NAMALWA (cell line): ENCODE measurements at regions not wholly inside any gene's neighbourhood (a gene's known extent, or its start where the extent isn't known, plus 50 kb on each side); places are given as distances from the start of the nearest gene placed in this dataset.

Source experiments
- DNase-seq: peaks from one replicate; pipeline ENCODE4 v3.0.0-alpha.2; 2015; ENCODE audit warnings: low spot score

DNA sequence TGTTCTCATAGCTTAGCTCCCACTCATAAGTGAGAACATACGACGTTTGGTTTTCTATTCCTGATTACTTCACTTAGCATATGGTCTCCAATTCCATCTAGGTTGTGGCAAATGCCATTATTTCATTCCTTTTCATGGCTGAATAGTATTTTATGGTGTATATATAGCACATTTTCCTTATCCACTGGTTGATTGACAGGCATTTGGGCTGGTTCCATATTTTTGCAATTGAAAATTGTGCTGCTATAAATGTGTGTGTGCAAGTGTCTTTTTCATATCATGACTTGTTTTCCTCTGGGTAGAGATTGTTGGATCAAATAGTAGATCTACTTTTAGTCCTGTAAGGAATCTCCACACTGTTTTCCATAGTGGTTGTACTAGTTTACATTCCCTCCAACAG lies 133.0 kb upstream of the TAB2 start:
- no peak for DNase-seq

DNA sequence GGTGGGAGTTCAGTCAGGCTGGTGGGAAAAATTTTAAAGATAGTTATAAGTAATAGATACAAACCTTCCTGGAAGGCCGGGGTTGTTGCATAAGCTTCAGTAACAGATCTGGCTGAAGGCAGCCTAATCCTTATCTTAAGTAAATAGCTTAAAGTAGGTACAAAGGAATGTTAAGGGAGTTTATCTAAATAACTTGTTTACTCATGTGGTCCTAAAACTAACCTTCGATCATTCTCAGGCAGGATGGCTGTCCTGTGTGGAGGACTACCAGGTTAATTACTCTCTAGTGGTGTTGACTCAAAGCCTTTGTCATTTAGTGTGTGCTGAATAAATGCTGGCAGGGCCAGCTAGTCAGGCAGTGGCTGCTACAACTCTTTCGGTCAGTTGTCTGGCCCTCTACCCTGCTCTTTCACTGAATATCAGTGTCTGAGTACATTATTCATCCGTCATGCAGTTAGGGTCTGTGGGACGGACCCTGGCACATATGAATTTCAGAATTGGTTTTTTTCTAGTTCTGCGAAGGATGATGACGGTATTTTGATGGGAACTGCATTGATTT lies 131.6 kb upstream of the TAB2 start:
- no peak for DNase-seq

DNA sequence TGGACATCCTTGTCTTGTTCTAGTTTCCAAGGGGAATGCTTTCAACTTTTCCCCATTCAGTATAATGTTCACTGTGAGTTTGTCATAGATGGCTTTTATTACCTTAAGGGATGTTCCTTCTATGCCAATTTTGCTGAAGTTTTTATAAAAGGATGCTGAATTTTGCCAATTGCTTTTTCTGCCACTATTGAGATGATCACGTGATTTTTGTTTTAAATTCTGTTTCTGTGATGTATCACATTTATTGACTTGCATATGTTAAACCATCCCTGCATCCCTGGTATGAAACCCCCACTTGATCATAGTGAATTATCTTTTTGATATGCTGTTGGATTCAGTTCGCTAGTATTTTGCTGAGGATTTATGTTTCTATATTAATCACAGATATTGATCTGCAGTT lies 130.6 kb upstream of the TAB2 start:
- DNase-seq, result no peak

DNA sequence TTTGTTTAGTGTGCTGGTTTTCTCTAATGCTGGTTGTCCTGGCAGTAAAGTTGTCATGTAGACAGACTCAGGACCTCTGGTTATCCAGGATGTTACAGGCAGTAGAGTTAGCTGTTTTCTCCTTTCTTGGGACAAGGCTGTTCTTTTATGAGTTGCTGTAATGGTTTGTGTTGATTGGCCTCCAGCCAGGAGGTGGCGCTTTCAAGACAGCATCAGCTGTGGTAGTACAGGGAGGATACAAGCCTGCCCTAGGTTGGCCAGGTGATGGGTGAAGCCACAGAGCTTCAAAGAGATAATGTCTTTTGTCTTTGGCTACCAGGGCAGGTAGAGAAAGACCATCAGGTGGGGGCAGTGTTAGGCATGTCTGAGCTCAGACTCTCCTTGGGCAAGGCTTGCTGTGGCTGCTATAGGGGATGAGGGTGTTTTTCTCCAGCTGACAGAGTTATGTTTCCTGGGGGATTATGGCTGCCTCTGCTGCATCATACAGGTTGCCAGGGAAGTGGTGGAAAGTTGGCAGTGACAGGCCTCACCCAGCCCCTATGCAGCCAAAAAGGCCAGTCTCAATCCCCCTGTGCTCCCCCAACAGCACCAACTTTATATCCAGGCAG lies 127.2 kb upstream of the TAB2 start:
- peak; percentile 52 for DNase-seq

GRCh38 chr6:149194820-149195558 lies 122.5 kb upstream of the TAB2 start:
- no peak for DNase-seq

DNA sequence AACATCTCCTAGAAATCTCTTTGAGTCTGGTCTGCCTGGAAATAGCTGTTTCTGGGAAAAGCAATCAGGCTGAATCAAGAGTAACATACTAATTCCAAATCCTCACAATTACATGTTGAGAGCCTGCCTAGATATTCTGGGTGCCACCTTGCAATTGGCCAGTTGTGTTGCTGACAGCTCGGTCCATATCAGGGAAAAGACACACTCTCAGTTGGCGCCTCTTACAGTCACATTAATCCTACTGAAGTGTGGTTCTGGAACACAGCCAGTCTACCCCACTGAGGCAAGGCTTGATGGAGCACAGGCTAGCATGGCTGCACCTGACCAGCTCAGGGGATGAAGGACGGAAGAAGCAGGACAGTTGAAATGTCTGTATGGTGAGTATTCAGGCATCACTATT lies 121.4 kb upstream of the TAB2 start:
- no peak for DNase-seq

DNA sequence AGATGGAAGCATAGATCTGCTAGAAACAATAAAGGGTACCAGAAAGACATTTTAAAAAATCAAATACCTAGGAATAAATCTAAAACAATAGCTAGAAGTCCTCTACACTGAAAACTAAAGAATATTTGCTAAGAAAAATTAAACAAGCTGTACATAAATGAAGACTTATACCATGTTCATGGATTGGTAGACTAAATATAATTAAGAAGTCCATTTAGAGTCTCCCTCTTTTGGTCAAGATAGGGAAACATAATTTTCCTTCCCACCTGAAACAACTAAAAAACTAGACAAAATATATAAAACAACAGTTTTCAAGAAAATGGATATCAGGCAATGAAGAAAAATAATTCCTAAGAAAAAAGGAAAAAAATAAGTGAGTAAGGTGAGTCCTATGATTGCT lies 120.0 kb upstream of the TAB2 start:
- DNase-seq, result no peak

DNA sequence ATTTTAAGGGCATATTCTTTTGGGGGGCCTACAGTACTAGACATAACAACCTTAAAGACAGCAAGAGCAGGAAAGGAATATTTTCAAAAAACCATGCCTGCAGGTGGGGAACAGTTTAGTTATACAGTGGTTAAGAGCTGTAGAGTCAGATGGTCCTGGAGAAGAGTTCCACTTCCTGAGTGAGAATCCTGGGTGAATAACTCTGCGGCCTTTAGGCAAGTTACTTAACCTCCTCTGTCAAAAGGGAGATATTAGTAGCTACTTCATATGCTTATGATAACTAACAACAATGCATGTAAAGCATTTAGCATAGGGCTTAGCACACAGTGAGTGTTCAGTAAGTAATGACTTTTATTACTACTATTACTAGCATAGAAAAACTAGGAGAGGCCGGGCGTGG lies 119.2 kb upstream of the TAB2 start:
- no peak for DNase-seq

DNA sequence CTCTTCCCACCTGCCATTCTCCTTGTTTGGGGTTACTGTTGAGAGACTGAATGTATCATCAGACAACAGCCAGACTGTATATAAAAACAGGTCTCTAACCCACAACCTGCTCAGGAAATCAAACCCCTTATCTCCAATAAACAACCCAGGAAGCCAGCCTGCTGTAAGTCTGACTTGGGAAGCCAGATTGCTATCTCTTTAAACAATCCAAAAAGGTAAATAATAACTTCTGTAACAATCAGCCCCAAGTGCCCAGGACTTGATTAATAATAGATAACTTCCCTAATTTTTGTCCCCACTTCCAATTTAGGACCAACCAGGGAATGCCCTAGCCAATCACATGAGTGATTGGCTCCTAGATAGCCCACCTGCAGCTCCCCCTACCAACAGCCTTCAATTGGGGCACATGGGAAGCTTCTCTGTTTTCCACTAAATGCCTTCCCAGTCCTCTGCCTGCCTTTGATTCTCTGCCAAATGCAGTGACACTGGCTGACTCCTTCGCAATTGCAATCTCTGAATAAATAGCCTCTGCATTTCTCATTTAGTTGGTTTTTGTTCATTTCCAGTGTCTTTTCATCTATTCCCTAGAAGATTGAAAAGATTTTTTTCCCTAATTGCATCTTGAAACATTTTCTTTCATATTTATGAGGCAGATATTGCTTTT lies 117.1 kb upstream of the TAB2 start:
- no peak for DNase-seq

DNA sequence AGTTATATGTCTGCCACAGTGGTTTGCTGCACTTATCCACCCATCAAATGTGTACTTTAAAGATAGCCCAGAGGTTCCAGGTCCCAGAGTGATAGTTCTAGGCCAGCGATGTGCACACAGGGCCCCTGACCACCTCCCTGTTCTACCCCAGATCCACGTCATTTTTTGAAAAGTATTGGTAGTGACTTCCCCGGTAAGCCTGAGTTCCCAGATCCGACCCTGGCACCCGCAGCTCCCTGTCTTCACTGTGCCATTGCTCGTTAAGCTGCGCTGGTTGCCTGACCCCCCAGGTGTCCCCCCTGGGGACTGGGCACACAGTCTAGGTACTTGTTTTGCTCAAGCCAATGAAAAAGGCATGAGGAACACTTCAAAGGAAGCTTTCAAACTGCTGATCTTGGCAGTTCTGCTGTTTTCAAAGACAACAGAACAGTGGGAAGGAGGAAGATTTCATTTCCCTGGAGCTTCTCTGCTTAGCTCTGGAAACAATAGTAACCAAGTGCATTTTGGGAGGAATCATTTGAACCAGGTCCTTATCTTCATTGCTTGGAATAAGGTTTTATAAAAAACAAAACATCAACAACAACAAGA lies 116.3 kb upstream of the TAB2 start:
- DNase-seq, result no peak

GRCh38 chr6:149202100-149202499 lies 115.4 kb upstream of the TAB2 start:
- no peak for DNase-seq

- no peak for DNase-seq
These were observed 114.6 kb upstream of the TAB2 start for GRCh38 chr6:149202952-149203351.

DNA sequence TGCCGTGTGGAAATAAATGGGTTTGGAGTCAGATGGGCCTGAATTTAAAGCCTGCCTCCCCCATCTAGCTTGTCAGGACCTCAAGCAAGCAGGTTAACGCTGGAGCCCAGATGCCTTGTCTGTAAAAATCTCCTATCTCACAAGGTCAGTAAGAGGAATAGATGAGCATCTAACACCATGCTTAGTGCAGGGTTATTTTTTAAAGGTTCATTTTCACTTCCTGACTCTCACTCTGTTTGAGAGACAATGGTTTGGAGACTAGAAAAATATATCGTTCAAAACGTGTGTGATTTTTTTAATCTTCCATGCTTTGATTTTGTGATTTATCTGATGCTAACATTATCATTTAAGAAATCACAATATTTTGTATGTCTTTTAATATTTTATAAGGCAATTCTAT lies 114.0 kb upstream of the TAB2 start:
- no peak for DNase-seq

GRCh38 chr6:149208134-149208601 lies 109.3 kb upstream of the TAB2 start:
- no peak for DNase-seq

DNA sequence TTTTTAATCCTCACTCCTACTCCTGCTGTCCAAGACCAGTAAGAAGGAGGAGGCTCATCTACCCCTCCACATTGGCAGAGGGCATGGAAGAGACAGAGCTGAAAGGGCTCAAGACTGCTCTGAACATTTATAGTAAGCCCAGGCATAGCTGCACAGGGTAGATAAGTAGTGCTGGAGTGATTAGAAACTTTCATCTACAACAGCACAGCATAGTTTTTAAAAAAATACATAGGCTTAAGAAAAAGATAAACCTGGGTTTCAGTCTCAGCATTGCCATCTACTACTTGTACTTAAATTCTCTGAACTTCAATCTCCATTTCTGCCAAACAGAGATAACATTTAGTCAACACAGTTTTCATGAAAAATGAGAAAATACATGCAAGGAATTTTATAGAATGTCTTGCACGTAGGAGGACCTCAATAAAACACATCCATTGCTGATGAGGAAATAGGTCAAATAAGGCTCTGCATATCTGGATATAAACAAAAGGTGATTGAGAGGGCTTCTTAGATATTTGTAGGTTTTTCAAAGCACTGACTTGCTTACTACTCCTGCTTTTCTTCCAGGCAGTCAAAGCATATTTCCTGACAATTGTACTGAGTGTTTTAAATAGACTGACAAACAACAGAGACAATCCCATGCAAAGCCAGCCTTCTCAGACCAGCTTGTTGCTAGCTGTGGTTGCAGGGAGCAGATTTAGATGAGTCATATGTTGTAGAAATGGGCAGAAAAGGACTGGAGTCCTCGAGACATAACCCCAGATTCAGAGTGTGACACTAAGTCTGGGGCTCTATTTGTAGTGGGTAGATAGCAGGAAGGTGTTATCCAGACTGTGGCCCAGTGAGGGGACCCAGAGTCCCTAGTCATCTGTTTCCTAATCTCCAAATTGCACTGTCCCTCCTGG lies 107.4 kb upstream of the TAB2 start:
- DNase-seq, result no peak

GRCh38 chr6:149211046-149211571 lies 106.4 kb upstream of the TAB2 start:
- DNase-seq, result no peak

- DNase-seq, result no peak
These were observed 105.3 kb upstream of the TAB2 start for GRCh38 chr6:149212206-149212605.

GRCh38 chr6:149212892-149213801 lies 104.4 kb upstream of the TAB2 start:
- DNase-seq, result no peak

DNA sequence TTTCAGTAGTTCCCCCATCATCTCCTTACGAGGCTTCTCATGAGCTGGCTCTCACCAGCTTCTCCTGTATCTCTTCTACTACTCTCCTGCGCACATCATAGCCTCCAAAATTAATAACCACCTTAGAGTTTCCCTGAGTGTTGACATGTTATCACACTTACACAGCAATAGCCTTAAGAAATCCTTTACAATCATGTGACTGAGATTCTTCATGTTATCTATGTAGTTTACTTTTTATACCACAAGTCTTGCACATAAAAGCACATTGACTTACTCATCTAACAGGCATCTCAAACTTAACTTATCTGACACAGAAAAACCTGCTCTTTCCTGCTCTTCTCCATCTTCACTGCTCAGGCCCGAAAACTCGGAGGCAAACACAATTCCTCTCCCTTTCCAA lies 103.7 kb upstream of the TAB2 start:
- no peak for DNase-seq

DNA sequence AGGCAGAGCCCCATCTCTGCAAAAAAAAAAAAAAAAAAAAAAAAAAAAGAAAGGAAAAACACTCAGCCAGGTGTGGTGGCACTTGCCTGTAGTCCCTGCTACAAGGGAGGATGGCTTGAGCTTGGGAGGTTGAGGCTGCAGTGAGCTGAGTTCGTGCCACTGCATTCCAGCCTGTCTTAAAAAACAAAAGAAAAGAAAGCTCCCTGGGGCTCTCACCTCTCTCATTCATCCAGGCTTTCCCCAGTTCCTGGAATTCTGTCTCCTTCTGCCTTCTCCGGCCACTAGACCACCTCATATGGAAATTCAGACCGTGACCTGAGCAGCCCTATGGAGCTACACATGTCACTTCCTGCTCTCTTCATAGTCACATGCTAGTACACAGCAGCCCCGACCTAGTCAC lies 101.1 kb upstream of the TAB2 start:
- no peak for DNase-seq
